HEK293T (cell line): ENCODE measurements at regions not wholly inside any gene's neighbourhood (a gene's known extent, or its start where the extent isn't known, plus 50 kb on each side); places are given as distances from the start of the nearest gene placed in this dataset.
"Not testable (repeated sequence)": the region's sequence is repeated elsewhere in the genome, so short reads cannot be mapped to it uniquely, and the experiment has no call there.

Experiments
- CTCF ChIA-PET: fragments of 350-600 bp; formaldehyde crosslinking; extraction: SDS; loops from one replicate; lab custom pipeline; 2021; ENCODE audit warnings: antibody characterized with exemption, inconsistent platforms; lab: Yijun Ruan, JAX
- POLR2A ChIA-PET: fragments of 350-600 bp; formaldehyde crosslinking; extraction: SDS; loops from one replicate; lab custom pipeline; 2020; ENCODE audit warnings: antibody characterized with exemption, inconsistent platforms; lab: Yijun Ruan, JAX
- DNase-seq: peaks from one replicate; pipeline ENCODE4 v3.0.0; 2012; ENCODE audit warnings: mixed read lengths; ENCODE audit errors: extremely low spot score
- ARNT ChIP-seq: fragments of 450-650 bp; IDR thresholded peaks from 2 replicates; pipeline ENCODE4 v1.6.1; 2017; ENCODE audit warnings: mild to moderate bottlenecking
- BHLHE40 ChIP-seq: fragments of 450-650 bp; IDR thresholded peaks from 2 replicates; pipeline ENCODE4 v1.6.1; 2016; ENCODE audit warnings: mild to moderate bottlenecking, moderate library complexity, borderline replicate concordance
- CTBP1 ChIP-seq: fragments of 450-650 bp; IDR thresholded peaks from 2 replicates; pipeline ENCODE4 v1.6.1; 2016; ENCODE audit warnings: borderline replicate concordance
- ELF4 ChIP-seq: fragments of 450-650 bp; IDR thresholded peaks from 2 replicates; pipeline ENCODE4 v1.6.1; 2017; ENCODE audit warnings: antibody characterized with exemption
- FOXA1 ChIP-seq: fragments of 450-650 bp; IDR thresholded peaks from 2 replicates; pipeline ENCODE4 v1.6.1; 2016; ENCODE audit warnings: mild to moderate bottlenecking
- FOXK2 ChIP-seq: fragments of 450-650 bp; IDR thresholded peaks from 2 replicates; pipeline ENCODE4 v1.6.1; 2016; ENCODE audit warnings: mild to moderate bottlenecking
- FOXM1 ChIP-seq: fragments of 450-650 bp; IDR thresholded peaks from 2 replicates; pipeline ENCODE4 v1.6.1; 2017; ENCODE audit warnings: mild to moderate bottlenecking, borderline replicate concordance
- HDGF ChIP-seq: fragments of 450-650 bp; IDR thresholded peaks from 2 replicates; pipeline ENCODE4 v1.6.1; 2017; ENCODE audit warnings: antibody characterized with exemption, borderline replicate concordance
- L3MBTL2 ChIP-seq: fragments of 450-650 bp; conservative IDR thresholded peaks from 2 replicates; pipeline ENCODE4 v1.6.1; 2016; ENCODE audit warnings: mild to moderate bottlenecking
- LEF1 ChIP-seq: fragments of 450-650 bp; IDR thresholded peaks from 2 replicates; pipeline ENCODE4 v1.6.1; 2017; ENCODE audit warnings: mild to moderate bottlenecking, borderline replicate concordance
- NFRKB ChIP-seq: fragments of 450-650 bp; IDR thresholded peaks from 2 replicates; pipeline ENCODE4 v1.6.1; 2016; ENCODE audit warnings: mild to moderate bottlenecking, moderate library complexity
- PKNOX1 ChIP-seq: fragments of 450-650 bp; IDR thresholded peaks from 2 replicates; pipeline ENCODE4 v1.6.1; 2016
- SP1 ChIP-seq: fragments of 450-650 bp; IDR thresholded peaks from 2 replicates; pipeline ENCODE4 v1.6.1; 2017
- SUZ12 ChIP-seq: fragments of 450-650 bp; IDR thresholded peaks from 2 replicates; pipeline ENCODE4 v1.6.1; 2016; ENCODE audit warnings: mild to moderate bottlenecking
- TARDBP ChIP-seq: fragments of 450-650 bp; IDR thresholded peaks from 2 replicates; pipeline ENCODE4 v1.6.1; 2016
- ZNF384 ChIP-seq: fragments of 450-650 bp; IDR thresholded peaks from 2 replicates; pipeline ENCODE4 v1.6.1; 2016

- POLR2A ChIA-PET: no interaction called here
- TF ChIP-seq BHLHE40 (no peak), PKNOX1 (no peak), L3MBTL2 (no peak), ARNT (no peak), HDGF (no peak)
Observed at GRCh38 chr4:107359208-107359607, 323.1 kb upstream of the DKK2 start.

GRCh38 chr4:107354304-107354703 lies 318.2 kb upstream of the DKK2 start:
- POLR2A ChIA-PET, CTCF ChIA-PET, DNase-seq: not testable (repeated sequence)

More at GRCh38 chr4:107359208-107359607, 323.1 kb upstream of the DKK2 start:
- no peak for DNase-seq
- CTCF ChIA-PET: no interaction called here

- DNase-seq: no peak
- CTCF ChIA-PET: no interaction called here
- POLR2A ChIA-PET: no interaction called here
- TF ChIP-seq ARNT (no peak), LEF1 (no peak), SUZ12 (no peak), HDGF (no peak), FOXK2 (no peak), NFRKB (no peak), ELF4 (no peak), FOXA1 (no peak), FOXM1 (no peak), BHLHE40 (no peak), SP1 (no peak), PKNOX1 (no peak), ZNF384 (no peak), L3MBTL2 (no peak)
Observed at GRCh38 chr4:107351196-107351595, 315.1 kb upstream of the DKK2 start.

- CTCF ChIA-PET: no interaction called here
- no peak for DNase-seq
- no peak for TF ChIP-seq ZNF384
- TF ChIP-seq SP1: no peak
- TF ChIP-seq TARDBP: no peak
- TF ChIP-seq NFRKB: no peak
- POLR2A ChIA-PET: no interaction called here
Observed at GRCh38 chr4:107349732-107350131, 313.6 kb upstream of the DKK2 start.

GRCh38 chr4:107349266-107349665 lies 313.2 kb upstream of the DKK2 start:
- TF ChIP-seq CTBP1 (no peak), FOXK2 (no peak), SUZ12 (no peak), FOXM1 (no peak), ELF4 (no peak), NFRKB (no peak), LEF1 (no peak), ZNF384 (no peak), L3MBTL2 (no peak), BHLHE40 (no peak), TARDBP (no peak), SP1 (no peak), HDGF (no peak), PKNOX1 (no peak), ARNT (no peak), FOXA1 (no peak)
- ChIA-PET CTCF (no interaction called here), POLR2A (no interaction called here)
- DNase-seq: peak; percentile 14

GRCh38 chr4:107348188-107349050 lies 312.3 kb upstream of the DKK2 start:
- 0 out of 2 replicates have a peak, but pooled peaks have one; percentile 33 for TF ChIP-seq FOXK2
- no peak for TF ChIP-seq LEF1
- TF ChIP-seq CTBP1: peak; percentile 74; the same call in 1 of the 2 replicates
- peak; percentile 89 for TF ChIP-seq PKNOX1
- ChIA-PET POLR2A (no interaction called here), CTCF (interaction anchor here (0.7 kb wide), 1 partner anchor 26 kb away, joined by 3 read pairs; no protein-coding TSS in a partner anchor)
- peak; percentile 42 for DNase-seq
